H1 (cell line): ENCODE measurements at regions not wholly inside any gene's neighbourhood (a gene's known extent, or its start where the extent isn't known, plus 50 kb on each side); places are given as distances from the start of the nearest gene placed in this dataset.

Source experiments
- CTCF ChIA-PET: fragments of 300-600 bp; sonication (Branson Sonifier 250); formaldehyde crosslinking; loops from one replicate; lab custom pipeline; 2021; ENCODE audit not compliant: partially characterized antibody; lab: Charles Lee
- POLR2A ChIA-PET: fragments of 300-600 bp; sonication (Branson Sonifier 250); formaldehyde crosslinking; loops from one replicate; lab custom pipeline; 2021; ENCODE audit warnings: inconsistent platforms; ENCODE audit not compliant: partially characterized antibody; lab: Charles Lee
- DNase-seq, 2 experiments: peaks; one replicate each; pipeline versions ENCODE4 v3.0.0 to v3.0.0-alpha.2; 2010 to 2022; ENCODE audit warnings: low spot score in 2 of 2, low read depth in 1 of 2, mixed read lengths in 1 of 2
- FAIRE-seq: peaks from 2 replicates; lab custom pipeline; 2011; peaks lifted over from hg19 to GRCh38; lab: Jason Lieb, UNC
- H2AFZ ChIP-seq: 2 replicates; pipeline ENCODE4 v1.8.1; 2012; ENCODE audit warnings: low read length, inconsistent platforms
- H2AK5ac ChIP-seq: 2 replicates; pipeline ENCODE4 v1.6.1; 2013; ENCODE audit warnings: low read depth, low read length
- H2BK120ac ChIP-seq: replicated peaks from 2 replicates; pipeline ENCODE3; 2013; ENCODE audit warnings: low read depth, low read length, inconsistent platforms
- H2BK12ac ChIP-seq: 2 replicates; pipeline ENCODE4 v1.6.1; 2013; ENCODE audit warnings: low read depth, low read length
- H2BK15ac ChIP-seq: 2 replicates; pipeline ENCODE4 v1.6.1; 2013; ENCODE audit warnings: low read length
- H2BK20ac ChIP-seq: 2 replicates; pipeline ENCODE4 v1.6.1; 2013; ENCODE audit warnings: low read length
- H2BK5ac ChIP-seq: 2 replicates; pipeline ENCODE4 v1.6.1; 2013; ENCODE audit warnings: low read depth, low read length
- H3K14ac ChIP-seq: 2 replicates; pipeline ENCODE4 v1.6.1; 2013; ENCODE audit warnings: inconsistent platforms; ENCODE audit not compliant: insufficient read length
- H3K18ac ChIP-seq: 2 replicates; pipeline ENCODE4 v1.6.1; 2013; ENCODE audit warnings: low read length; ENCODE audit errors: extremely low read depth
- H3K23ac ChIP-seq: 2 replicates; pipeline ENCODE4 v1.6.1; 2013; ENCODE audit warnings: inconsistent platforms; ENCODE audit not compliant: insufficient read length
- H3K23me2 ChIP-seq: 2 replicates; pipeline ENCODE4 v1.6.1; 2013; ENCODE audit warnings: low read depth, low read length
- H3K27ac ChIP-seq: 2 replicates; pipeline ENCODE4 v1.6.1; 2011; ENCODE audit warnings: low read depth, low read length, inconsistent platforms
- H3K27me3 ChIP-seq, 4 experiments: replicated peaks in 1 of 4; 1 replicate in 1 of 4; 2 replicates in 3 of 4; pipeline versions ENCODE4 v1.6.1 to v1.8.1; 2011 to 2013; ENCODE audit warnings: low read length in 3 of 4, mild to moderate bottlenecking in 3 of 4, inconsistent platforms in 2 of 4, mixed read lengths in 2 of 4, moderate library complexity in 1 of 4; ENCODE audit not compliant: control insufficient read depth in 3 of 4, insufficient read depth in 3 of 4; ENCODE audit errors: extremely low read depth in 1 of 4
- H3K36me3 ChIP-seq, 4 experiments: 2 replicates each; pipeline versions ENCODE4 v1.6.1 to v1.8.1; 2011 to 2013; ENCODE audit warnings: mild to moderate bottlenecking in 4 of 4, low read length in 3 of 4, moderate library complexity in 2 of 4, control low read depth in 1 of 4, inconsistent platforms in 1 of 4; ENCODE audit not compliant: insufficient read depth in 4 of 4, control insufficient read depth in 2 of 4
- H3K4ac ChIP-seq: replicated peaks from 2 replicates; pipeline ENCODE3; 2013; ENCODE audit warnings: low read length, low read depth, mixed read lengths, inconsistent platforms; ENCODE audit not compliant: insufficient read length
- H3K4me1 ChIP-seq, 4 experiments: replicated peaks in 1 of 4; 1 replicate in 1 of 4; 2 replicates in 3 of 4; pipeline versions ENCODE4 v1.6.1 to v1.8.1; 2011 to 2013; ENCODE audit warnings: low read length in 3 of 4, inconsistent platforms in 2 of 4, mixed read lengths in 1 of 4; ENCODE audit not compliant: insufficient read depth in 4 of 4, control insufficient read depth in 3 of 4
- H3K4me2 ChIP-seq, 2 experiments: 2 replicates each; pipeline versions ENCODE4 v1.6.1 to v1.8.1; 2011 to 2013; ENCODE audit warnings: low read depth in 2 of 2, low read length in 2 of 2, control low read depth in 1 of 2, inconsistent platforms in 1 of 2, mild to moderate bottlenecking in 1 of 2; ENCODE audit not compliant: insufficient read depth in 1 of 2
- H3K4me3 ChIP-seq, 4 experiments: fragments of 200-600, 300-600 bp in 1 of 4; sonication (generic), shearing (Covaris generic), sonication (Bioruptor Twin) in 1 of 4; 2 replicates each; pipeline versions ENCODE4 v1.5.1 to v1.8.1; 2011 to 2016; ENCODE audit warnings: low read length in 4 of 4, low read depth in 3 of 4, control low read depth in 2 of 4, inconsistent platforms in 2 of 4, mild to moderate bottlenecking in 2 of 4, mixed read lengths in 1 of 4, moderate library complexity in 1 of 4; ENCODE audit not compliant: insufficient read depth in 2 of 4; ENCODE audit errors: extremely low read depth in 1 of 4
- H3K56ac ChIP-seq: replicated peaks from 2 replicates; pipeline ENCODE3; 2013; ENCODE audit warnings: low read depth, mild to moderate bottlenecking, mixed read lengths, low read length, inconsistent platforms; ENCODE audit not compliant: insufficient read length
- H3K79me1 ChIP-seq: 2 replicates; pipeline ENCODE4 v1.6.1; 2013; ENCODE audit warnings: low read depth, low read length, control low read depth
- H3K79me2 ChIP-seq, 2 experiments: 2 replicates each; pipeline versions ENCODE4 v1.6.1 to v1.8.1; 2012 to 2013; ENCODE audit warnings: low read length in 2 of 2, mild to moderate bottlenecking in 2 of 2, inconsistent platforms in 1 of 2; ENCODE audit not compliant: insufficient read depth in 2 of 2, control insufficient read depth in 1 of 2
- H3K9ac ChIP-seq, 4 experiments: replicated peaks in 1 of 4; 1 replicate in 1 of 4; 2 replicates in 3 of 4; pipeline versions ENCODE4 v1.6.1 to v1.8.1; 2011 to 2013; ENCODE audit warnings: low read depth in 3 of 4, low read length in 3 of 4, control low read depth in 2 of 4, mild to moderate bottlenecking in 2 of 4, moderate library complexity in 2 of 4, inconsistent platforms in 1 of 4; ENCODE audit errors: extremely low read depth in 1 of 4
- H3K9me3 ChIP-seq, 2 experiments: 2 replicates each; pipeline versions ENCODE4 v1.6.1 to v1.8.1; 2012 to 2013; ENCODE audit warnings: mild to moderate bottlenecking in 2 of 2, moderate library complexity in 2 of 2, control low read depth in 1 of 2, inconsistent platforms in 1 of 2, low read depth in 1 of 2, low read length in 1 of 2, mixed read lengths in 1 of 2; ENCODE audit not compliant: insufficient read depth in 2 of 2
- H4K20me1 ChIP-seq, 2 experiments: replicated peaks in 1 of 2; 2 replicates each; pipeline versions ENCODE3 to v1.8.1; 2011 to 2013; ENCODE audit warnings: inconsistent platforms in 2 of 2, low read length in 2 of 2, mild to moderate bottlenecking in 1 of 2; ENCODE audit not compliant: insufficient read depth in 2 of 2, control insufficient read depth in 1 of 2
- H4K5ac ChIP-seq: 2 replicates; pipeline ENCODE4 v1.6.1; 2013; ENCODE audit warnings: low read length, low read depth, mixed read lengths, inconsistent platforms; ENCODE audit not compliant: insufficient read length
- H4K8ac ChIP-seq: 2 replicates; pipeline ENCODE4 v1.8.0; 2013; ENCODE audit warnings: mild to moderate bottlenecking, moderate library complexity, low read length, inconsistent platforms; ENCODE audit not compliant: insufficient read depth; ENCODE audit errors: extremely low read depth
- H4K91ac ChIP-seq: replicated peaks from 2 replicates; pipeline ENCODE3; 2013; ENCODE audit warnings: low read length, mixed read lengths, inconsistent platforms; ENCODE audit not compliant: insufficient read length
- ATF3 ChIP-seq: IDR thresholded peaks from 2 replicates; pipeline ENCODE4 v1.6.1; 2011; ENCODE audit warnings: low read depth, mild to moderate bottlenecking, low read length; ENCODE audit not compliant: insufficient read depth
- CBX5 ChIP-seq: fragments of 300-800, 300-1000 bp; sonication (generic); IDR thresholded peaks from 2 replicates; pipeline ENCODE4 v1.7.1; 2016; ENCODE audit warnings: antibody characterized with exemption, low read length, low read depth
- CEBPB ChIP-seq: IDR thresholded peaks from 2 replicates; pipeline ENCODE4 v1.6.1; 2012; ENCODE audit warnings: low read depth, low read length
- CREB1 ChIP-seq: IDR thresholded peaks from 2 replicates; pipeline ENCODE4 v1.6.1; 2012; ENCODE audit warnings: inconsistent platforms
- EGR1 ChIP-seq: IDR thresholded peaks from 2 replicates; pipeline ENCODE4 v1.6.1; 2011; ENCODE audit warnings: low read depth, low read length, borderline replicate concordance
- HDAC2 ChIP-seq, 2 experiments: fragments of 300-600 bp in 1 of 2; sonication (generic) in 1 of 2; IDR thresholded peaks; 2 replicates each; pipeline ENCODE4 v1.6.1; 2011 to 2012; ENCODE audit warnings: low read depth in 2 of 2, low read length in 2 of 2, mild to moderate bottlenecking in 2 of 2, moderate library complexity in 2 of 2, borderline replicate concordance in 1 of 2, inconsistent platforms in 1 of 2
- NANOG ChIP-seq: IDR thresholded peaks from 2 replicates; pipeline ENCODE4 v1.6.1; 2011; ENCODE audit warnings: low read length, low read depth, mild to moderate bottlenecking, inconsistent platforms; ENCODE audit not compliant: insufficient read depth, poor library complexity, severe bottlenecking
- NRF1 ChIP-seq: IDR thresholded peaks from 2 replicates; pipeline ENCODE4 v1.6.1; 2011; ENCODE audit warnings: mild to moderate bottlenecking, low read depth, low read length, improper control_type of control experiment
- POLR2AphosphoS5 ChIP-seq: IDR thresholded peaks from 2 replicates; pipeline ENCODE4 v1.6.1; 2011; ENCODE audit warnings: low read depth, low read length
- RAD21 ChIP-seq, 2 experiments: IDR thresholded peaks in 1 of 2; conservative IDR thresholded peaks in 1 of 2; 2 replicates each; pipeline ENCODE4 v1.6.1; 2011; ENCODE audit warnings: low read depth in 2 of 2, low read length in 2 of 2, improper control_type of control experiment in 1 of 2, inconsistent platforms in 1 of 2, mild to moderate bottlenecking in 1 of 2, moderate library complexity in 1 of 2
- RFX5 ChIP-seq: IDR thresholded peaks from 2 replicates; pipeline ENCODE4 v1.6.1; 2011; ENCODE audit warnings: low read depth, low read length, improper control_type of control experiment, borderline replicate concordance
- WGBS, 2 experiments: shearing (Covaris generic) in 1 of 2; methylation state at CpG; one replicate each; pipeline versions ENCODE4 v1.1.6 to v1.1.7; 2013 to 2015; ENCODE audit warnings: low lambda C conversion rate in 2 of 2, mixed read lengths in 2 of 2, inconsistent platforms in 1 of 2, low coverage in 1 of 2, missing lambda C conversion rate in 1 of 2; ENCODE audit not compliant: insufficient replicate concordance in 2 of 2, insufficient coverage in 1 of 2, insufficient read length in 1 of 2; ENCODE audit errors: extremely low coverage in 1 of 2, missing lambda C conversion rate in 1 of 2; 5-methylcytosine and 5-hydroxymethylcytosine counted together
- TF ChIP-seq, protein P1 (sequence below): IDR thresholded peaks from 2 replicates; pipeline ENCODE4 v1.6.1; 2012; ENCODE audit warnings: low read length, inconsistent platforms

GRCh38 chrY:15368786-15369185 lies 844.5 kb downstream of the NLGN4Y start:
- Histone ChIP-seq H4K91ac (no peak overlapping the region), H3K14ac (no peak overlapping the region), H3K27me3 (no peaks in the 10 kb centered on the region), H2BK12ac (no peak overlapping the region), H3K4me2 (no peak overlapping the region), H3K79me1 (no peaks in the 10 kb centered on the region), H2AFZ (no peak overlapping the region), H2BK120ac (no peak overlapping the region), H4K5ac (no peak overlapping the region), H3K4me1 (no peaks in the 10 kb centered on the region), H3K79me2 (no peaks in the 10 kb centered on the region), H4K20me1 (no peaks in the 10 kb centered on the region), H3K23ac (no peak overlapping the region), H2BK20ac (no peak overlapping the region), H2BK5ac (no peak overlapping the region), H3K18ac (no peak overlapping the region), H3K56ac (no peak overlapping the region), H3K23me2 (no peaks in the 10 kb centered on the region), H3K27ac (no peak overlapping the region), H3K4me3 (no peak overlapping the region), H4K8ac (no peak overlapping the region), H2AK5ac (no peak overlapping the region), H2BK15ac (no peak overlapping the region), H3K36me3 (no peaks in the 10 kb centered on the region), H3K4ac (no peak overlapping the region), H3K9ac (no peak overlapping the region), H3K9me3 (no peaks in the 10 kb centered on the region)
- WGBS, 2 experiments, result 100% methylated on average over 3 of the region's 3 CpGs; no CpG with 5 or more reads in 1 of the 2 experiments
- no peak for DNase-seq
- no peak for FAIRE-seq
- POLR2A ChIA-PET, result no interaction called here
- CTCF ChIA-PET, result interaction anchor here (1.0 kb wide), 1 partner anchor 23 kb away, joined by 3 read pairs; no protein-coding TSS in a partner anchor
- TF ChIP-seq, protein P1, sequence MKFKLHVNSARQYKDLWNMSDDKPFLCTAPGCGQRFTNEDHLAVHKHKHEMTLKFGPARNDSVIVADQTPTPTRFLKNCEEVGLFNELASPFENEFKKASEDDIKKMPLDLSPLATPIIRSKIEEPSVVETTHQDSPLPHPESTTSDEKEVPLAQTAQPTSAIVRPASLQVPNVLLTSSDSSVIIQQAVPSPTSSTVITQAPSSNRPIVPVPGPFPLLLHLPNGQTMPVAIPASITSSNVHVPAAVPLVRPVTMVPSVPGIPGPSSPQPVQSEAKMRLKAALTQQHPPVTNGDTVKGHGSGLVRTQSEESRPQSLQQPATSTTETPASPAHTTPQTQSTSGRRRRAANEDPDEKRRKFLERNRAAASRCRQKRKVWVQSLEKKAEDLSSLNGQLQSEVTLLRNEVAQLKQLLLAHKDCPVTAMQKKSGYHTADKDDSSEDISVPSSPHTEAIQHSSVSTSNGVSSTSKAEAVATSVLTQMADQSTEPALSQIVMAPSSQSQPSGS, result no peak
- TF ChIP-seq CBX5, result no peak
- no peak for TF ChIP-seq CREB1
- no peak for TF ChIP-seq CEBPB
- no peak for TF ChIP-seq NANOG
- TF ChIP-seq NRF1, result no peak
- TF ChIP-seq RFX5, result no peak
- no peak for TF ChIP-seq ATF3
- no peak for TF ChIP-seq RAD21 (IDR thresholded peaks at IDR 0.05 in 1 of 2, conservative IDR thresholded peaks at IDR 0.05 in 1 of 2; ENCODE audit: low read depth in 2 of 2, low read length in 2 of 2)
- no peak for TF ChIP-seq HDAC2 (IDR thresholded peaks at IDR 0.05; ENCODE audit: borderline replicate concordance in 1 of 2, low read depth in 2 of 2, low read length in 2 of 2)
- TF ChIP-seq EGR1, result no peak
- no peak for TF ChIP-seq POLR2AphosphoS5
